Natural killer cell (primary cell): ENCODE measurements at regions not wholly inside any gene's neighbourhood (a gene's known extent, or its start where the extent isn't known, plus 50 kb on each side); places are given as distances from the start of the nearest gene placed in this dataset.

Experiments
- ATAC-seq, 3 donors: fragments of 150-1000 bp in 2 of 3; fragments of 200-7000 bp in 1 of 3; cut with Tn5 transposase; 1 replicate in 1 of 3; 2 replicates in 2 of 3; pipeline ENCODE4 v1.10.0; 2021; ENCODE audit warnings: mild to moderate bottlenecking in 2 of 3, moderate library complexity in 2 of 3
- DNase-seq, 2 donors: peaks; one replicate each; pipeline versions ENCODE4 v3.0.0 to v3.0.0-alpha.2; 2013 to 2021; ENCODE audit warnings: mixed read lengths in 1 of 2
- H3K27ac ChIP-seq: one replicate; pipeline ENCODE4 v1.5.1; 2013; ENCODE audit warnings: mild to moderate bottlenecking, low read length
- H3K27me3 ChIP-seq: one replicate; pipeline ENCODE4 v1.6.1; 2013; ENCODE audit warnings: low read length; ENCODE audit not compliant: control insufficient read depth, insufficient read depth
- H3K36me3 ChIP-seq: one replicate; pipeline ENCODE4 v1.6.1; 2013; ENCODE audit warnings: low read length; ENCODE audit not compliant: control insufficient read depth, insufficient read depth
- H3K4me1 ChIP-seq: one replicate; pipeline ENCODE4 v1.6.1; 2013; ENCODE audit warnings: low read length; ENCODE audit not compliant: control insufficient read depth, insufficient read depth
- H3K4me3 ChIP-seq: one replicate; pipeline ENCODE4 v1.5.1; 2013; ENCODE audit warnings: low read length
- H3K9me3 ChIP-seq: one replicate; pipeline ENCODE4 v1.6.1; 2013; ENCODE audit warnings: low read length; ENCODE audit not compliant: control insufficient read depth, insufficient read depth
- H3K27ac Mint-ChIP-seq, 2 donors: one replicate each; pipeline ENCODE4 v1.8.0; 2022; ENCODE audit warnings: mild to moderate bottlenecking in 2 of 2, mixed read lengths in 2 of 2, moderate library complexity in 1 of 2
- H3K27me3 Mint-ChIP-seq, 2 donors: one replicate each; pipeline ENCODE4 v1.8.0; 2022; ENCODE audit warnings: low read depth in 2 of 2, mixed read lengths in 2 of 2
- H3K36me3 Mint-ChIP-seq: one replicate; pipeline ENCODE4 v1.8.0; 2022; ENCODE audit warnings: mixed read lengths
- H3K4me1 Mint-ChIP-seq, 2 donors: one replicate each; pipeline ENCODE4 v1.8.0; 2022; ENCODE audit warnings: mixed read lengths in 2 of 2
- H3K4me3 Mint-ChIP-seq: one replicate; pipeline ENCODE4 v1.8.0; 2022; ENCODE audit warnings: mild to moderate bottlenecking, moderate library complexity, mixed read lengths
- H3K9me3 Mint-ChIP-seq, 2 donors: one replicate each; pipeline ENCODE4 v1.8.0; 2022; ENCODE audit warnings: mixed read lengths in 2 of 2
- WGBS: methylation state at CpG from one replicate; pipeline ENCODE4 v1.1.7; 2013; ENCODE audit warnings: missing lambda C conversion rate; ENCODE audit not compliant: insufficient coverage; 5-methylcytosine and 5-hydroxymethylcytosine counted together
- intact Hi-C: fragments of 100-400 bp; cut with micrococcal nuclease; formaldehyde crosslinking; loops from one replicate; pipeline ENCODE4 v1.14.2; 2022
- TF ChIP-seq, protein P1 (sequence below): fragments of 200-600 bp; IDR thresholded peaks from one replicate; pipeline ENCODE4 v1.8.0; 2022; ENCODE audit warnings: antibody characterized with exemption

DNA sequence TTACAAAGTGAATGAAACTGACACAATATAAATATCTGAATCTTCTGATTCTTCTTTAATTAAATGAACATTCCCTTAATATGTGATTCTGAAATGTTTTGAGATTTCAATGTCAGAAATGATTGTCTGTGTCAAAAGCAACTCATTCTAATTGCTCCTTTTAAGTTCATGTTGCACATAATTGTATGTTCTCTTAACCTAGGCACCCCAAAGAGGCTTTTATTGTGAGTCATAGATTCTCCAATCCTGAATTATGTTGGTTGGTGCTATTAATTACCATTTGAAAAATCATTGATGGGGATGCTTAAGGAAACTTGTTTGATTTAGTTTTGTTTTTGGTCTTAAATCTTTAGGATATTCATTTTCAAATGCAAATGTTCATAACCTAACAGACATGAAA is 829.7 kb upstream of the CITED2 start:
- Mint-ChIP-seq H3K36me3 (no peaks in the 10 kb centered on the region), H3K27me3 (no peaks in the 10 kb centered on the region), H3K27ac (no peak overlapping the region), H3K9me3 (no peaks in the 10 kb centered on the region), H3K4me3 (no peak overlapping the region), H3K4me1 (no peaks in the 10 kb centered on the region)
- Histone ChIP-seq H3K27ac (no peak overlapping the region), H3K36me3 (no peaks in the 10 kb centered on the region), H3K4me1 (no peaks in the 10 kb centered on the region), H3K9me3 (no peaks in the 10 kb centered on the region), H3K27me3 (no peaks in the 10 kb centered on the region), H3K4me3 (no peak overlapping the region)
- intact Hi-C loops, result no loop called here
- ATAC-seq, result no peak
- DNase-seq, result no peak
- TF ChIP-seq, protein P1, sequence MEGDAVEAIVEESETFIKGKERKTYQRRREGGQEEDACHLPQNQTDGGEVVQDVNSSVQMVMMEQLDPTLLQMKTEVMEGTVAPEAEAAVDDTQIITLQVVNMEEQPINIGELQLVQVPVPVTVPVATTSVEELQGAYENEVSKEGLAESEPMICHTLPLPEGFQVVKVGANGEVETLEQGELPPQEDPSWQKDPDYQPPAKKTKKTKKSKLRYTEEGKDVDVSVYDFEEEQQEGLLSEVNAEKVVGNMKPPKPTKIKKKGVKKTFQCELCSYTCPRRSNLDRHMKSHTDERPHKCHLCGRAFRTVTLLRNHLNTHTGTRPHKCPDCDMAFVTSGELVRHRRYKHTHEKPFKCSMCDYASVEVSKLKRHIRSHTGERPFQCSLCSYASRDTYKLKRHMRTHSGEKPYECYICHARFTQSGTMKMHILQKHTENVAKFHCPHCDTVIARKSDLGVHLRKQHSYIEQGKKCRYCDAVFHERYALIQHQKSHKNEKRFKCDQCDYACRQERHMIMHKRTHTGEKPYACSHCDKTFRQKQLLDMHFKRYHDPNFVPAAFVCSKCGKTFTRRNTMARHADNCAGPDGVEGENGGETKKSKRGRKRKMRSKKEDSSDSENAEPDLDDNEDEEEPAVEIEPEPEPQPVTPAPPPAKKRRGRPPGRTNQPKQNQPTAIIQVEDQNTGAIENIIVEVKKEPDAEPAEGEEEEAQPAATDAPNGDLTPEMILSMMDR, result no peak

DNA sequence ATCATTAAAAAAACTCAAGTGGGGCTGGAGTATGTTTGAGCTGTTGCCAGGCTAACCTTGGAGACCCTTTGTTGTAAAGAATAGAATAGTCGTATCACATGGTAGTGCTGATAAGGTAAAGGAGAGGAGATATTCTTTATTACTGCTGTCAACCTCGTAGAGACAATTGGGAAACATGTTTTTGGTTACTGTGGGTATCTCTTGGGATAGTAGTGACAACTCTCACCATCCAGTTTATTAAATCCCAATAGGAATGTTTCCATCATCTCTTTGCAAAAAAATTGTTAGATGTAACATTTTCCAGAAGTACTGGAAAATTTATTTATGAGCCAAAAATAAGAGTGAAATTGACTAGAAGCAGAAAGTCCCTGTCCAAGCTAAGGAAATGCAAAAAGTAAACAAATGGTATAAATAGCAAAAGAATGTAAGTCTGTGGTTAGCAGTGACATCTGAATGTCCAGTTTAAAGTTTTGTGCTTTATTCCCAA is 829.3 kb upstream of the CITED2 start:
- H3K27ac Mint-ChIP-seq, result no peak overlapping the region
- no peaks in the 10 kb centered on the region for H3K27me3 ChIP-seq
- H3K27ac ChIP-seq, result no peak overlapping the region
- no peaks in the 10 kb centered on the region for H3K9me3 Mint-ChIP-seq
- intact Hi-C loops, result no loop called here
- H3K36me3 Mint-ChIP-seq, result no peaks in the 10 kb centered on the region
- no peaks in the 10 kb centered on the region for H3K27me3 Mint-ChIP-seq
- no peaks in the 10 kb centered on the region for H3K4me1 Mint-ChIP-seq
- no peaks in the 10 kb centered on the region for H3K4me1 ChIP-seq
- no peak for DNase-seq
- H3K9me3 ChIP-seq, result no peaks in the 10 kb centered on the region
- TF ChIP-seq, protein P1, result no peak
- H3K36me3 ChIP-seq, result no peaks in the 10 kb centered on the region
- no peak overlapping the region for H3K4me3 Mint-ChIP-seq
- ATAC-seq, result no peak
- H3K4me3 ChIP-seq, result no peak overlapping the region
- 84% methylated on average over 1 of the region's 2 CpGs for WGBS

DNA sequence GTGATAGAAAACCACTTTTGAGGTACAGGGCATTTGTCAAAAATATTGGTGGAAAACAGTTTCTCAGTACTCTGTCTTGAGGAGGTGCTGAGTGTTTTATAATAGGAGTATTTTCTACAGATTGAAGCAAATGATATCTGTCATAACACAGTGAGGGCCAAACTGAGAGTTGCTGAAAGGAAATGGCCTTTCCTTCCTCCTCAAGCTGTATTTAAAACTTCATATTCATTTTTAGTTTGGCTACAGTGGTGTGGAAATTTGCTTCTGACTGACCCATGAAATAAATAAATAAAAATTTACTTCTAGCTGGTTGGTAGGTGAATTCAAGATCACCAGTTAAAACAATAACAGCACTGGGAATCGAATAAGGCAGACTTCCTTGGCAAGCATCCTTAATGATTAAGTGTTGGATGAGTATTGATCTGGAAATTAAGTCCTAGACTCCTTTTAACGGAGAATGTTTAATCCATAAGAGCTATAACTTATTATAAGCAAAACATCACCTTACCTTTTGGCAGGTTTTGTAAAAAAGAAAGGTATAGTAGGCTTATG is 828.6 kb upstream of the CITED2 start:
- intact Hi-C loops, result no loop called here
- Histone ChIP-seq H3K4me3 (no peak overlapping the region), H3K27me3 (no peaks in the 10 kb centered on the region), H3K27ac (no peak overlapping the region), H3K9me3 (no peaks in the 10 kb centered on the region), H3K4me1 (no peaks in the 10 kb centered on the region), H3K36me3 (no peaks in the 10 kb centered on the region)
- ATAC-seq (no peak), DNase-seq (no peak)
- TF ChIP-seq, protein P1, result no peak
- Mint-ChIP-seq H3K4me3 (no peak overlapping the region), H3K4me1 (no peaks in the 10 kb centered on the region), H3K36me3 (no peaks in the 10 kb centered on the region), H3K9me3 (no peaks in the 10 kb centered on the region), H3K27ac (no peak overlapping the region), H3K27me3 (no peaks in the 10 kb centered on the region)
- WGBS, result no CpG with 5 or more reads among the region's 2 CpGs

DNA sequence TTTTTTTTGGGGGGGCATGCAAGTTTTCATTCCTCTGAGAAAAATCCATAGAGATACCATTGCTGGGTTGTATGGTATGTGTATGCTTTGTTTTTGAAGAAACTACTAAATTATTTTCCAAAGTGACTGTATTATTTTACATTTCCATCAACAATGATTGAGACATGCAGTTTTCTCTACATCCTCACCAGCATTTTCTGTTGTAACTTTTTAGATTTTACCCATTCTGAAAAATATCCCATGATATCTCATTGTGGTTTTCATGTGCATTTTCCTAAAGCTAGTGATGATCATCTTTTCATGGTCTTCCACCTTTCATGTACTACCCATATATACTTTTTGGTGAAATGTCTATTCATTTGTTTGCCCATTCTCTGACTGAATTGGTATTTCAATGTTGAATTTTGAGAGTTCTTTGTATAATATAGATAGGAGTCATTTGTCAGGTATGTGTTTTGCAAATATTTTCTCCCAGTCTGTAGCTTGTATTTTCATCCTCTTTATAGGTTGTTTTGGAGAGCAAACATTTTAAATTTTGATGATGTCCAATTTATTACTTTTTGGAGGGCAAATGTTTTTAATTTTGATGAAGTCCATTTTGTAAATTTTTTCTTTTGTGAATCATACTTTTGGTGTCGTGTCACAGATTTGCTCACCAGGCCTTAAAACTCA is 827.5 kb upstream of the CITED2 start:
- no peaks in the 10 kb centered on the region for H3K36me3 Mint-ChIP-seq
- no peak for DNase-seq
- no peak overlapping the region for H3K27ac Mint-ChIP-seq
- no peaks in the 10 kb centered on the region for H3K9me3 ChIP-seq
- no peaks in the 10 kb centered on the region for H3K36me3 ChIP-seq
- ATAC-seq, result no peak
- no peaks in the 10 kb centered on the region for H3K4me1 Mint-ChIP-seq
- intact Hi-C loops, result no loop called here
- no peaks in the 10 kb centered on the region for H3K4me1 ChIP-seq
- no peak overlapping the region for H3K4me3 Mint-ChIP-seq
- H3K27ac ChIP-seq, result no peak overlapping the region
- no peaks in the 10 kb centered on the region for H3K27me3 ChIP-seq
- no peaks in the 10 kb centered on the region for H3K27me3 Mint-ChIP-seq
- TF ChIP-seq, protein P1, result no peak
- no peak overlapping the region for H3K4me3 ChIP-seq
- H3K9me3 Mint-ChIP-seq, result no peaks in the 10 kb centered on the region
- no CpG with 5 or more reads among the region's 1 CpG for WGBS
